ENCODE measurements at regions not wholly inside any gene's neighbourhood (a gene's known extent, or its start where the extent isn't known, plus 50 kb on each side); places are given as distances from the start of the nearest gene placed in this dataset.

GRCh38 chr18:2178036-2178435 lies 393.3 kb downstream of the METTL4 start:
- Histone ChIP-seq H3K9me3 (ENCODE audit: control insufficient read depth in 2 of 3, insufficient read depth in 1 of 3, low read length in 3 of 3) (no peaks in the 10 kb centered on the region), H3K9ac (ENCODE audit: low read length in 3 of 3) (no peak overlapping the region), H3K27ac (ENCODE audit: low read depth in 2 of 2, low read length in 2 of 2) (no peak overlapping the region), H3K4me3 (ENCODE audit: low read length in 3 of 3) (no peak overlapping the region), H3K27me3 (ENCODE audit: control insufficient read depth, insufficient read depth, low read length) (no peaks in the 10 kb centered on the region), H3K4me1 (ENCODE audit: control insufficient read depth in 2 of 3, insufficient read depth in 2 of 3, low read depth in 1 of 3, low read length in 3 of 3) (no peaks in the 10 kb centered on the region), H3K36me3 (ENCODE audit: control insufficient read depth in 2 of 3, insufficient read depth in 3 of 3, low read length in 3 of 3) (no peaks in the 10 kb centered on the region)
- FAIRE-seq (no peak), DNase-seq (no peak)
- intact Hi-C loops (cut with DNase I), result no loop called here
- TF ChIP-seq CTCF (IDR thresholded peaks at IDR 0.05; ENCODE audit: borderline replicate concordance, extremely low read depth, insufficient read depth), result no peak

- Histone ChIP-seq H3K27ac (ENCODE audit: low read depth in 2 of 2, low read length in 2 of 2) (no peak overlapping the region), H3K9me3 (ENCODE audit: control insufficient read depth in 2 of 3, insufficient read depth in 1 of 3, low read length in 3 of 3) (no peaks in the 10 kb centered on the region), H3K4me3 (ENCODE audit: low read length in 3 of 3) (no peak overlapping the region), H3K9ac (ENCODE audit: low read length in 3 of 3) (no peak overlapping the region), H3K4me1 (ENCODE audit: control insufficient read depth in 2 of 3, insufficient read depth in 2 of 3, low read depth in 1 of 3, low read length in 3 of 3) (no peaks in the 10 kb centered on the region), H3K27me3 (ENCODE audit: control insufficient read depth, insufficient read depth, low read length) (no peaks in the 10 kb centered on the region), H3K36me3 (ENCODE audit: control insufficient read depth in 2 of 3, insufficient read depth in 3 of 3, low read length in 3 of 3) (no peaks in the 10 kb centered on the region)
- intact Hi-C loops (cut with DNase I), result no loop called here
- FAIRE-seq (no peak), DNase-seq (no peak)
- TF ChIP-seq CTCF (IDR thresholded peaks at IDR 0.05; ENCODE audit: borderline replicate concordance, extremely low read depth, insufficient read depth), result no peak
These were observed 391.7 kb downstream of the METTL4 start for GRCh38 chr18:2179498-2180183.

- intact Hi-C loops (cut with DNase I), result no loop called here
- FAIRE-seq (no peak), DNase-seq (no peak)
- no peak for TF ChIP-seq CTCF (IDR thresholded peaks at IDR 0.05; ENCODE audit: borderline replicate concordance, extremely low read depth, insufficient read depth)
- Histone ChIP-seq H3K9ac (ENCODE audit: low read length in 3 of 3) (no peak overlapping the region), H3K36me3 (ENCODE audit: control insufficient read depth in 2 of 3, insufficient read depth in 3 of 3, low read length in 3 of 3) (no peaks in the 10 kb centered on the region), H3K4me1 (ENCODE audit: control insufficient read depth in 2 of 3, insufficient read depth in 2 of 3, low read depth in 1 of 3, low read length in 3 of 3) (no peaks in the 10 kb centered on the region), H3K27ac (ENCODE audit: low read depth in 2 of 2, low read length in 2 of 2) (no peak overlapping the region), H3K9me3 (ENCODE audit: control insufficient read depth in 2 of 3, insufficient read depth in 1 of 3, low read length in 3 of 3) (no peaks in the 10 kb centered on the region), H3K27me3 (ENCODE audit: control insufficient read depth, insufficient read depth, low read length) (no peaks in the 10 kb centered on the region), H3K4me3 (ENCODE audit: low read length in 3 of 3) (no peak overlapping the region)
These were observed 390.7 kb downstream of the METTL4 start for GRCh38 chr18:2180586-2180985.

GRCh38 chr18:2183432-2183831 lies 387.9 kb downstream of the METTL4 start:
- Histone ChIP-seq H3K4me3 (ENCODE audit: low read length in 3 of 3) (no peak overlapping the region), H3K9ac (ENCODE audit: low read length in 3 of 3) (no peak overlapping the region), H3K36me3 (ENCODE audit: control insufficient read depth in 2 of 3, insufficient read depth in 3 of 3, low read length in 3 of 3) (no peaks in the 10 kb centered on the region), H3K4me1 (ENCODE audit: control insufficient read depth in 2 of 3, insufficient read depth in 2 of 3, low read depth in 1 of 3, low read length in 3 of 3) (no peaks in the 10 kb centered on the region), H3K27me3 (ENCODE audit: control insufficient read depth, insufficient read depth, low read length) (no peaks in the 10 kb centered on the region), H3K9me3 (ENCODE audit: control insufficient read depth in 2 of 3, insufficient read depth in 1 of 3, low read length in 3 of 3) (no peaks in the 10 kb centered on the region), H3K27ac (ENCODE audit: low read depth in 2 of 2, low read length in 2 of 2) (no peak overlapping the region)
- DNase-seq, result no peak
- no peak for TF ChIP-seq CTCF (IDR thresholded peaks at IDR 0.05; ENCODE audit: borderline replicate concordance, extremely low read depth, insufficient read depth)
- intact Hi-C loops (cut with DNase I), result no loop called here
- FAIRE-seq, result no peak

Measured in kidney (tissue), 13 donors.